A549 (cell line): ENCODE measurements at regions not wholly inside any gene's neighbourhood (a gene's known extent, or its start where the extent isn't known, plus 50 kb on each side); places are given as distances from the start of the nearest gene placed in this dataset.

Source experiments
- CHD2 ChIP-seq: fragments of 150-350 bp; IDR thresholded peaks from 2 replicates; pipeline ENCODE4 v1.6.1; 2014; ENCODE audit warnings: low read length; ENCODE audit not compliant: partially characterized antibody
- CHD4 ChIP-seq: fragments of 200-600 bp; sonication (generic); IDR thresholded peaks from 2 replicates; pipeline ENCODE4 v1.6.1; 2016; ENCODE audit warnings: antibody characterized with exemption, mild to moderate bottlenecking, borderline replicate concordance
- CTCF ChIP-seq: fragments of >200 bp; sonication (Bioruptor Twin); formaldehyde crosslinking; IDR thresholded peaks from 3 replicates; pipeline ENCODE4 v1.5.1; 2016
- MAFK ChIP-seq: fragments of 450-650 bp; IDR thresholded peaks from 2 replicates; pipeline ENCODE4 v1.6.1; 2014; ENCODE audit not compliant: partially characterized antibody
- MAZ ChIP-seq: fragments of 150-350 bp; IDR thresholded peaks from 2 replicates; pipeline ENCODE4 v1.6.1; 2014; ENCODE audit warnings: antibody characterized with exemption, low read depth, low read length, borderline replicate concordance
- POLR2A ChIP-seq: IDR thresholded peaks from 2 replicates; pipeline ENCODE4 v1.6.1; 2012; ENCODE audit warnings: mild to moderate bottlenecking, low read length
- RCOR1 ChIP-seq: fragments of 150-350 bp; IDR thresholded peaks from 2 replicates; pipeline ENCODE4 v1.6.1; 2014; ENCODE audit warnings: antibody characterized with exemption, low read length, low read depth
- REST ChIP-seq: fragments of 200-600 bp; sonication (generic); IDR thresholded peaks from 2 replicates; pipeline ENCODE4 v1.6.1; 2016; ENCODE audit warnings: antibody characterized with exemption, mild to moderate bottlenecking, moderate library complexity
- USF2 ChIP-seq: fragments of 450-650 bp; IDR thresholded peaks from 2 replicates; pipeline ENCODE4 v1.6.1; 2014; ENCODE audit warnings: antibody characterized with exemption

- TF ChIP-seq POLR2A (no peak), MAZ (no peak), CTCF (no peak), USF2 (no peak), MAFK (no peak), CHD4 (no peak), REST (no peak), CHD2 (no peak), RCOR1 (no peak)
Measured at GRCh38 chr13:108126056-108126455, 89.3 kb downstream of the LIG4 start.
